Posterior cingulate gyrus (tissue), 11 donors: ENCODE measurements at regions not wholly inside any gene's neighbourhood (a gene's known extent, or its start where the extent isn't known, plus 50 kb on each side); places are given as distances from the start of the nearest gene placed in this dataset.

Experiments
- DNase-seq, 10 donors: peaks; one replicate each; pipeline versions ENCODE4 v3.0.0 to v3.0.0-alpha.2; 2020 to 2021; ENCODE audit warnings: mixed read lengths in 3 of 10
- intact Hi-C: fragments of 100-400 bp; cut with DNase I; formaldehyde crosslinking; loops from one replicate; pipeline ENCODE4 v1.15.1; 2023

DNA sequence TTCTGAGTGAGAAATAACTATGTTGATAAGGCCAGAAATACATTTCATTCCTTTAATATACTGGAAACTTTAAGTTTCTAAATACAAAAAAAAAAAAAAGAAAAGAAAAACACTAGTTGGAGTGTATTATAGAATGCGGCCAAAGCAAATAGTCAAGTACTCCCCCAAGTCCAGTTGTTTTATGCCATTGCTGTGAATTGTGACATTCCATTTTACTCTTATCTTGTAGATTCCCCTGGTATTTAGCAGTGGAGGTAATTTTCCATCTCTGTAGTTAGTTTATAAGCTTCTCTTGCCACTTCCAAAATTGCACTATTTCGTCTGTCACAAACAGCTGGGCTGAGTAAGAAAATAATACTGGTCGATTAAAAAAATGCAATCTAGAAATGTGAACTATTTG is 426.0 kb downstream of the PCDH18 start:
- intact Hi-C loops, result no loop called here

DNA sequence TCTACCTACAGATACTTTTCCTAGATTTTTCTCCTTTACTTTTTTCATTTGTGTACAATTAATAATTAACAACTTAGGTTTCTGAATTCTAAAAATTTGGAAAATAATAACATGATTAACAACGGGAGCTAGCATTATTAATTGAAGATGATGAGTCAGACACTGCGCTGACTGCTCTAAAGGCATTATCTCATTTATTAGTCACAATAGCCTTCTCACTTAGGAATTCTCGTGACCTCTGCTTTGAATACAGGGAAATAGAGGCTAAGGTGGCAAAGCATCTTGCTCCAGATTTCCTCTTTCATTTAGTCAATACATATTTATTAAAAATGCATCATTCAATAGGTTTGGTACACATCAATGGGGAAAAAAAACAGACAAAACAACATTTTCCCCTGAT is 441.3 kb downstream of the PCDH18 start:
- no peak for DNase-seq
- intact Hi-C loops, result no loop called here

More for the DNA sequence above, 426.0 kb downstream of the PCDH18 start:
- DNase-seq, result no peak

DNA sequence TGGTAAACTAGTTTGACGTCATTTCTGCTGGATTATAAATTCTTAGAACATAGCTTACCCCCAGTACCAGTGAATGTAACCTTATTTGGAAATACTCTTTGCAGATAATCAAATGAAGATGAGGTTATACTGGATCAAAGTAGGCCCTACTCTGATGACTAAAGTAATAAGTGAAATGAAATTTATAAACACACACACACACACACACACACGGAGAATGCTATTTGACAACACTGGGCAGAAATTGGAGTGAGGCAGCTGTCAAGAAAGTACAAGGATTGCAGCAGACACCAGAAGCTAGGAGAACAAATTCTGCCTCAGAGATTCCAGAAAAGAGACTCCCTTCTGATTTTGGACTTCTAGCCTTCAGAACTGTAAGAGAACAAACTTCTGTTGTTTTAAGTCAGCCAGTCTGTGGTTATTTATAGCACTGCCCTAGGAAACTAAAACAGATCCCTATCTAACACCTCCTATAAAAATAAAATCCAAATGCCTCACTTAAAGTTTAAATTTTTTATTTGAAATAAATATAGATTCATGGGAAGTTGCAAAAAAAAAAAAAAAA is 448.6 kb downstream of the PCDH18 start:
- intact Hi-C loops, result no loop called here
- no peak for DNase-seq

DNA sequence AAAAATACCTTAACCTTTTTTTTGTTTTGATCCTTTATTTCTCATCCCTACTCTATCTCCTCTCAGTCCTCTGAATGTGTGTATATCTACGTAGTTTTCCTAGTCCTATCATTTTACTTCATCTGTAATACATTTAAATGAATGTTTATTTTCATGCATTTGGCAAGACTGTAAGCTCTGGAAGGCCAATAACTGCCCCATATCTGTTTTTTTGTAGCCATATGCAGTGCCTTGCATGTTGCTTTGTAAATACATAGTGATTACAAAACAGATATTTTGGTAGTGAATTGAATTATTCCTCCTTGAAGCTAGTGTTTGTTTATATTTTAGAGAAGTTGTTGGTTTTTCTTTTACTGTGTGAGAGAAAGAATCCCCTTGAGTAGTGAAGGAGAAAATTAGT is 450.2 kb downstream of the PCDH18 start:
- intact Hi-C loops, result no loop called here
- no peak for DNase-seq

DNA sequence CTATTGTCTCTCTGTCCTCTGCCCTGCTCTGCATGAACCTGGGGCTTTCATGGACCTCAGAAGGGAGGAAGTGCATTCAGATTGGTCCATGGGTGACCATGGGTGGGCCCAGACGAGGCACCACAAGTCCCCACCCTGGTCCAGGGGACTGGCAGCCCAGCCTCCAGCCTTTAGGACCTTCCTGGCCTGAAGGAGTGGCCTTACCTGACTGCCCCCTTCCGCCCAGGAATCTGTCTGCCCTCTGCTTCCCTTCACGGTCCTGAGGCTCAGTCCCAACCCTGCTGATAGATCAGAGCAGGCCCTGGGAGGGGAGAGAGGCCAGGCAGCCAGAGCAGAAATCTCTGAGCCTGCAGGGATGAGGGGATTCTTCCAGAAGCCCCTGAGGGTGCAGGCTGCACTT is 455.4 kb downstream of the PCDH18 start:
- intact Hi-C loops, result no loop called here
- no peak for DNase-seq

DNA sequence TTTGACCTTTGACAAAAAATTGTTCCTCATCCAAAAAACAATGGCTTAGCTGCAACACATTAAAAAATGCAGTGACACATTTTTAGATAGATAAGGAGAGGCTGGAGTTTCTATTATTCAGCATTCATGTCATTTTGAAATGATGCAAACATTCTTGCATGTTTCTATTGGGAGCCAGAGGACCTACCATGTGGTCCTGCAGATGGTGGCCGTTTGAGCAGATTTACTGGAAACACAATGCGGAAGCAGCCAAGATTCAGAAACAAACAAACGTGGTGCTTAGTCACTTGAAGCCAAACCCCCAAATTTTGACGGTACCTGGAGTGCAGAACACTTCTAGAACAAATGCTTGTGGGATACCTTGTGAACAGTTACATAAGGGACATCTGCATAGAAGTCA is 456.7 kb downstream of the PCDH18 start:
- DNase-seq, result no peak
- intact Hi-C loops, result no loop called here

DNA sequence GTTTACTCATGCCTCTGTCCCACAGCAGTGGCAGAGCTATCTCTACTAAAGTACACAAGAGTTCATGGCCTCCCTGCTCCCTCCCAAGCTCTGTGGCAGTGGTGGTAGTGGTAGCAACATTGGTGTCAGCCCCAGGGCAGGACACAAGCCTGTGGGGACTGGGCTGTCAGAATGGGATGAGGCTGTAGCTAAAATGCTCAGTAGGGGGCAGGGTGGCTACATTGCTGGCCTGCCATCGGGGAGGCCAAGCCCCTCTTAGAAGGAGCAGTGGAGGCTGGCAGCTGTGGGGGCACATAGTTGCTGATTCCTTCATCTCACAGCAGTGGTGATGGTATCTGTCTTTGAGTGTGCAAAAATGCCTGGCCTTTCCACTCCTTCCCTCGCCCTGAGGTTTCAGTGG is 461.7 kb downstream of the PCDH18 start:
- DNase-seq, result peak in 1 of 10 donors; percentile 31
- intact Hi-C loops, result no loop called here

DNA sequence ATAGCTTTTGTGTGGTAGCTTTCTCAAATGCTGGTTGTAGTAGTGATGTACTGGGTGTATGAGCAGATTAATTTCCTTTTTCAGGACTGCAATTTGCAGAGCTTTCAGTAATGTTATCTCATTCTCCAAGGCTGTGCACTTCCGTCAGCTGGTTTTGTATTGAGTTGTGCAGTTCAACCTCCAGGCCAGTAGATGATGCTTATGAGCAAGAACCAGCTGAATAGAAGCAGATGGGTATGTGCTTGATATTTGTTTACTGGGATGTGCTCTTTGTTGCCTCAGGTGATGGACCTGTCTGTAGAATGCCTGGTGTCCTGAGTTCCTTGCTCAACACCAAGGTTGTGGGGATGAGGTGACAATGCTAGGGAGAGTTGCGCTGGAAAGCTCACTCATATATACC is 462.8 kb downstream of the PCDH18 start:
- intact Hi-C loops, result no loop called here
- DNase-seq, result no peak

DNA sequence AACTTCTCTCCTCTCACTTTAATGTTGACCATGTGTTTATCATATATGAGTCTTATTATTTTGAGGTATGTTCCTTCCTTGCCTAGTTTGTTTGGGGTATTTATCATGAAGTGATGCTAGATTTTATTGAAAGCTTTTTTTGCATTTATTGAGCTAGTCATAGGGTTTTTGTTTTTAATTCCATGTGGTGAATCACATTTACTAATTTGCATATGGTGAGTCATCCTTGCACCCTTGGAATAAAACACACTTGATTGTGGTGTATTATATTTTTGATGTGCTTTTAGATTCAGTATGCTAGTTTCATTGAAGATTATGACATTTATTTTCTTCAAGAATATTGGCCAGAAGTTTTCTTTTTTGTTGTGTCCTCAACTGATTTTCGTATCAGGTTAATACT is 464.6 kb downstream of the PCDH18 start:
- no peak for DNase-seq
- intact Hi-C loops, result no loop called here

DNA sequence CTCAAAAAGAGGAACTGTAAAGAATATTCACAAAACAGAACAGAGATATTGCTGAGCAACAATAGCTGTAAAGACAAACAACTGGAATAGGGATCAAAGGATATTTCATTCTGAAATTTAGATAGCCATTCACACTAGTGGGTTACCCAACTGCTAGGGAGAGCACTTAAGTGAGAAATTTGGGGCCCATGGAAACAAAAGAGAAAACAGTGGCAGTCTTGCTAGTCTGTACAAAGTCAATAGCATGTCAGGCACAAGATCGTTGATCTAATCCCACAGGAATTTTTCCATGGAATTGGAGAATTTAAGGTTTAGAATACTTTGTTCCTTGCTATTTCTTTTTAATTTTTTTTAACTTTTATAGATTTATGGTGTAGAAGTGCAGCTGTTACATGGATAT is 467.0 kb downstream of the PCDH18 start:
- DNase-seq, result no peak
- intact Hi-C loops, result no loop called here

DNA sequence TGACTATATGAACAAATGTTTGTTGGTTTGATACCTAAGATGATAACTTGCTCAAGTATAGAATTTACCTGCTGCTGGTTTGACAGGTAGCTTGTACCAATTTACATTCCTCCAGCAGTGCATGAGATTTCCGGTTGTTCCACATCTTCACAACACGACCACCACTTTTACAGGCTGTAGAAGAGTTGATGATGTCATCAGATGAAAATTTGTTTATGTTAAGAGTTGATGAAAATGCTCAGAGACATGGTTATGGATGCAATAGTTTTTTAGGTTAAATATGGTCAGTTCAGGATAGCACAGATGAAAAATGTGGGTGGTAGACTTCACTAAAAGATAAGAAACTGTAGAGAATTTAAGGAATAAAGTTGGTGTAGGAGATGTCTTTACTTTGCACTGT is 468.3 kb downstream of the PCDH18 start:
- DNase-seq, result no peak
- intact Hi-C loops, result no loop called here

DNA sequence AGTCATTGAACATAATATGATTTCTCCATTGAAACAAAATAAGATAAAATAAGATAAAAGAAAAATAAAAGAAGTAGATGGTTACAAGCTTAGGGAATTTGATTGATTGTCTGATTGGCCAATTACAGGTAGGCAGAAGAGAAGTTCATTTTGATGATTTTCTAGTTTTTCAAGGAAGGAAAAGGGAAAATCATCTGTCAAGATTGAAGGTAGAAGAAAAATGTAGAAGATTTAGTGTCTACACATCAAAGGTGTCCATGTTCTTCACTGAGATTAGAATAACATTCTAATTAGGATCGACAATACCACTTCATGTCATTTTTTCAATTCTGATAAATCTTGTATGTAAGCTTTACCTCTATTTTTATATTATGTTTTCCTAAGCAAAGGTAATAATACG is 489.1 kb downstream of the PCDH18 start:
- DNase-seq, result no peak
- intact Hi-C loops, result no loop called here

DNA sequence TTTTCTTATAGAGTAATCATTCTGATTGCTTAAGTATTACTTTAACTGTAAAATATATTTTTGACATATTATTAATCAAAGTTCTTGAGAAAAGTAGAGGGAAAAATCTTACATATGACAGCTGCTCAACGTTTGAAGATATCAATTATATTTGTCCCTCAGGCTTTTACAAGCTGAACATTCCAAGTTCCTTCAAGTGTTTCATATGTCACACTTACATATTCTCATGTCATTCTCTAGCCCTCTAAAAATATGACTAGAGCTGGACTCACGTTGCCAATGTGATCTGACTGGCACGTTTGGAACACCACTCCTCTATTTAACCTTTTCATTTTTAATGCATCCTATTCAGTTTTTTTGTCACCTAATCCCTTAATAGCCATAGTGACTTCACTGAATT is 492.9 kb downstream of the PCDH18 start:
- DNase-seq, result no peak
- intact Hi-C loops, result no loop called here

DNA sequence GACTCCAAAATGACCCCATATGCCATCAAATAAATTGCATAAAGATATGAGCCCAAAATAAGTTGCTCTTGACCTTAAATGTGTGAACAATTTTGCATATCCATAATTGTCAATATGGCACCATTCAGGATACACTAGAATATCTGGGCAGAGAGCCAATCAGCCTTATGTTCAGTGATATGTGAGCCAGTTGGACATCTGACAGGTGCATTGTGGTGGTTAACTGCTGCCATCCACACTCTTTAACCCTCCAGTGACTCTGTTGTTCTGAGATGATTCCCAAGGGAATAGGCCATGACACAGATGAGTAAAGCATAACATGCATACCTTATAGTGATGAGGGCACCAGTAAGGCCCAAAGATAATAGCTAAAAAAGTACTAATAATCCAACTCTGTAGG is 500.1 kb downstream of the PCDH18 start:
- DNase-seq, result no peak
- intact Hi-C loops, result no loop called here

DNA sequence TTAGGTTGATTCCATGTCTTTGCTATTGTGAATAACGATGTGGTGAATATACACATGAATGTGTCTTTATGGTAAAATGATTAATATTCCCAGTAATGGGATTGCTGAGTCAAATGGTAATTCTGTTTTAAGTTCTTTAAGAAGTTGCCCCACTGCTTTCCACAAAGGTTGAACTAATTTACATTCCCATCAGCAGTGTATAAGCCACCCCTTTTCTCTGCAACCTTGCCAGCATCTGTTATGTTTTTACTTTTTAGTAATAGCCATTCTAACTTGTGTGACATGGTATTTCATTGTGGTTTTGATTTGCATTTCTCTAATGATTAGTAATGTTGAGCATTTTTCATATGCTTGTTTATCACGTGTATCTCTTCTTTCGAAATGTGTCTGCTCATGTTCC is 503.3 kb downstream of the PCDH18 start:
- DNase-seq, result no peak
- intact Hi-C loops, result no loop called here

DNA sequence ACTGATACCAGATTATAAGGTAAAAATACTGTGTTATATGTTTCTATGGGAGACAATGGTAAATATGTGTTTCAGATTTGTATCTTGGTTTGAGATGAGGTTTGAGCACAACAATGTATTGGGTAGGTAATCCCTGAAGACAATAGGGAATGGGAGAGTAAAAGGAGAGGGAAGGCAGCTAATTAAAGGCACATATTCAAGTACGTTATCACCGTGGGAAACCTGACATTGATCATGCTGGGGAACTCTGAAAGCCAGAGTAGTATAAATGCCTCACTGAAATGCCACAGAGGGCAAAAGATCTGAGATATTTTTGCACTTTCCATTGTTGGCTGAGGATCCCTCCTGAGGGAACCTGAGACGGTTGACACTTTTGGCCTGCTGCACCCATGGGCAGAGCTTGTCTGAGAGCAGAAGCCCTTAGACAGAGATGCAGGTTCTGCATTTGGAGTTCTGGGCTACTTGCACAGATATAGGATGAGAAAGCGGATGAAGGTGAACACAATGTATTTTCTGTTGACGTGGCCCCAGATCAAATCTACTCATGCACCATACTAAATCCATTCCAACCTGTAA is 506.7 kb downstream of the PCDH18 start:
- intact Hi-C loops, result no loop called here
- DNase-seq, result no peak

DNA sequence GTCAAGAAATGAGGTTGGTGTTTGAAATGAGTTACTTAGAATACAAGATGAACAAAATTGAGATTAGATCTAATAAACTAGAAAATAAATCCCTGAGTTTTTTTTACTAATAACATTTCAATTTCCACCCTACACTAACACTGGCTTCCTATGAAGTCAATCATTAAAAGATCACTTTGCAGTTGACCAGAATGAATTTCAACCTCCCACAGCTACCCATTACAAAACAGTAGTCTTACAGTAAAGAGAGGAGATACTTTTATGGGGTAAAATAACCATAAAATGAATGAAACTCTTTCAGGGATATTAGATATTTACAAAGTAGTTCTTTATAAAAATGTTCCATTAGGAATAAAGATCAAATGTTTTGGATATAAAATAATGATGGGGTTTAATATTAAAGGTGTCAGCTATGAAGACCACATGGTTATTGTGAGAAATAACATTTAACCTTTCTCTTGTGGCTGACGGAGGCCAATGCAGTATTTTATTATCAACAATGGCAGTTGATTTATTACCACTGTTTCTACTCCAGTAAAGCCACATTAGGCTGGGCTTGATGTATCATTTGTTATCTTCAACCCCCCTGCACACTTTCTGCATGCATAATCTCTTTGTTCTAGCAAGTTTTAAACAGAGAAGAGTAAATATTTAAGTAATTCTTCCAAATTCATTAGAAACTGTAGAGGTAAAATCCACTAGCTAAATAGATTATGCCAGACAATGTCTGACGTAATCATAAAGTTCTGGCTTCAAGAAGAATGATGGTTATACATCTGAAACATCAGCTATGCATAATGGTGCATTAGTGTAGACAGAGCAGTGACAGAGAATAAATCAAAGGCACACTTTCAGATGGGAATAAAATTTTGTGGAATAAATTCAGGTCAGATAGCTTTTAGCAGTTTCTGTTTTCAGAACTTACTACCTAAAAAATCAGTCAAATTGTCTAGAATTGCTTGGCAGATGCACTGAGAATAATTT is 516.6 kb downstream of the PCDH18 start:
- no peak for DNase-seq
- intact Hi-C loops, result no loop called here

DNA sequence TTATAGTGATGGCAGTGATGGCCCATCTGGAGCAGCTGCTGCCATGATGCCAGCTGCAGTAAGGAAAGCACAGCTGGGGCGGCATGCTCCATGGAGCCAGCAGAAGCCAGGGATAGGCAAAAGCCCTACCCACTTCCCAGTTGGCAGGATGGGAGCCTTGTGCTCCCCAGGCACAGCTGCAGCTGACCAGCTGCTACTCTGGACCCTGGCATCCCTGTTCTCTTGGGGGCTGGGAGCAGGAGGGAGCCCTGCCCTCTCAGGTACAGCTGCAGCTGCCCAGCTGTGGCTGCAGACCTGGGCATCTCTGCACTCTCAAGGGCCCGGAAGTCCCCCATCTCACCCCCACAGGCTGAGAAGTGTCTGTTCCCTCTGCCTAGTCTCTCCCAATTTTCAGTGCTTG is 531.9 kb downstream of the PCDH18 start:
- intact Hi-C loops, result no loop called here
- peak in 1 of 10 donors; percentile 66 for DNase-seq

DNA sequence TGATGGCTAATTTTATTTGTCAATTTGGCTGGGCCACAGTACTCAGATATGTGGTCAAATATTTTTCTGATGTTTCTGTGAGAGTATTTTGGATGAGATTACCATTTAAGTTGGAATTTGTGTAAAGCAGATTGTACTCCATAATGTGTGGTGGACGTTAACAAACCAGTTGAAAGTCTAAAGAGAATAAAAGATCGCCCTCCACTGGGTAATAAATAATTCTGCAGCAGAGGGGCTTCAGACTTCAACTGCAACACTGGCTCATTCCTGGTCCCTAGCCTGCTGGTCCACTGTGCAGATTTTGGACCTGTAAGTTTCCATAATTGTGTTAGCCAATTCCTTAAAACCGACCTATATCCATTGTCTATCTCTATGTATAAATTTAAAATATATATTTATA is 540.3 kb downstream of the PCDH18 start:
- DNase-seq, result no peak
- intact Hi-C loops, result no loop called here

DNA sequence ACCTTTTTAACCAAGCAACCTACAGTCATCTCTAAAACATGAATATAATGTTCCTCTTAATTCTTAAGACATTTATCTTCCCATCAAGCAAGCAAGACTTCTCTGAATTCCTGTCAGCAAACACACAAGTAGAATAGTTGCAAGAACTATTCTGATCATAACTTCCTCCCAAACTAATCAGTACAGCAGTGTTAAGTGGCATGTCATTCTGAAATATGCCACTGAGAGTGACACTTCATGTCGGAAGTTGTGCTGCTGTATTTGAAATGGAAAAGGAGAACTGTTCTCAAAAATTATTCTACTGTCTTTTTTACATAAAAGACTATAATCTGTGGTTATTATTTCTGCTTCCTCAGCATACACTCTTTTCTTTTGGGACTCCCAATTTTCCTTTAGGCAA is 546.6 kb downstream of the PCDH18 start:
- intact Hi-C loops, result no loop called here
- no peak for DNase-seq

DNA sequence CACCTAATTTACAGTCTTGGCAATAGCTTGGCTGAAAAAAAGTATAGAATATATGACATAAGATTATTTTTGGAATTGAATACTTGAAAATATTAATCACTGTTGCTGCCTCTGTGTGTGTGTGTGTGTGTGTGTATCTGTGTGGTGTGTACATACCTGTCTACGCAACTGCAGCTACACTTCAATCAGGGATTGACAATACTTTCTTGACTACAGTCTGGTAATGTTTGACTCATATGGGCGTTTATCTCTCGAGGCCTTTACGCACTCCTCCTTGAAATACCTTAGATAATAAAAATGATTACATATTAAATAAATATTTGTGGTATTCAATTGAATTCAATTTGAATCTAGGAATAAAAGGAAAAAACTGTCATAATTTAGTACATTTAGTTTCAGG is 565.2 kb downstream of the PCDH18 start:
- no peak for DNase-seq

DNA sequence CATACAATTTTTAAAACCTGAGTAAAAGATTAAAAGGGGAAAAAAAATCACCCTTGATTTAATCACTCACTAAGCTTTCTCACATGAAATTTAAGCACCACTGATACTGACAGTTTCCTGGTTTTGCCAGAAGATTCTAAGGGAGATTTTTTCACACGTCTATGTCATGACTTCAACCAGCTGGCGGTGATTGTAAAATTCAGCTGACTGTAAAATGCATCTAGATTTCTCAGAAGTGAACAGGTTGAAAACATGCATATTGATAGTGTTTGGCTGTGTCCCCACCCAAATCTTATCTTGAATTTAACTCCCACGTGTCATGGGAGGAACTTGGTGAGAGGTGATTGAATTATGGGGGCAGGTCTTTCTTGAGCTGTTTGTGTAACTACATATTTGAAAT is 566.8 kb downstream of the PCDH18 start:
- no peak for DNase-seq
- intact Hi-C loops, result no loop called here

More for the DNA sequence above, 565.2 kb downstream of the PCDH18 start:
- intact Hi-C loops, result no loop called here
